ENCODE measurements at regions not wholly inside any gene's neighbourhood (a gene's known extent, or its start where the extent isn't known, plus 50 kb on each side); places are given as distances from the start of the nearest gene placed in this dataset.

GRCh38 chr4:100742045-100742444 lies 224.2 kb upstream of the EMCN start:
- TF ChIP-seq CTCF (IDR thresholded peaks at IDR 0.05) (no peak), POLR2A (IDR thresholded peaks at IDR 0.05) (no peak)

Data from vagina (tissue), 2 donors.